DOHH2 (cell line): ENCODE measurements at regions not wholly inside any gene's neighbourhood (a gene's known extent, or its start where the extent isn't known, plus 50 kb on each side); places are given as distances from the start of the nearest gene placed in this dataset.

Source experiments
- H3F3A ChIP-seq: fragments of 200-600 bp; sonication (generic), shearing (Covaris generic); 2 replicates; pipeline ENCODE4 v1.6.0; 2016; ENCODE audit warnings: antibody characterized with exemption, mild to moderate bottlenecking; ENCODE audit not compliant: control insufficient read depth, insufficient read depth
- H3K27ac ChIP-seq: fragments of 200-600 bp; sonication (generic); 2 replicates; pipeline ENCODE4 v1.5.1; 2014; ENCODE audit warnings: low read depth, mild to moderate bottlenecking, low read length, moderate library complexity
- H3K27me3 ChIP-seq: fragments of 200-600 bp; sonication (generic); 2 replicates; pipeline ENCODE4 v1.6.1; 2014; ENCODE audit warnings: mild to moderate bottlenecking, low read length, mixed read lengths; ENCODE audit not compliant: control insufficient read depth
- H3K36me3 ChIP-seq: fragments of 200-600 bp; sonication (generic); 2 replicates; pipeline ENCODE4 v1.6.1; 2014; ENCODE audit warnings: mild to moderate bottlenecking, low read length, moderate library complexity, mixed read lengths; ENCODE audit not compliant: control insufficient read depth
- H3K4me1 ChIP-seq: fragments of 200-600 bp; sonication (generic); 2 replicates; pipeline ENCODE4 v1.6.1; 2014; ENCODE audit warnings: mild to moderate bottlenecking, low read length, mixed read lengths; ENCODE audit not compliant: control insufficient read depth
- H3K4me2 ChIP-seq: fragments of 200-600 bp; sonication (generic); 2 replicates; pipeline ENCODE4 v1.6.0; 2014; ENCODE audit warnings: mild to moderate bottlenecking, low read length, moderate library complexity
- H3K4me3 ChIP-seq: fragments of 200-600 bp; sonication (generic); 2 replicates; pipeline ENCODE4 v1.5.1; 2014; ENCODE audit warnings: mild to moderate bottlenecking, low read length, mixed read lengths
- H3K79me2 ChIP-seq: fragments of 200-600 bp; sonication (generic); 2 replicates; pipeline ENCODE4 v1.6.1; 2014; ENCODE audit warnings: mild to moderate bottlenecking, low read length, mixed read lengths; ENCODE audit not compliant: control insufficient read depth
- H3K9me2 ChIP-seq: fragments of 200-600 bp; sonication (generic); replicated peaks from 2 replicates; pipeline ENCODE4 v1.6.1; 2014; ENCODE audit warnings: mild to moderate bottlenecking, low read length, mixed read lengths; ENCODE audit not compliant: control insufficient read depth
- H3K9me3 ChIP-seq: fragments of 200-600 bp; sonication (generic); 2 replicates; pipeline ENCODE4 v1.6.1; 2014; ENCODE audit warnings: antibody characterized with exemption, low read length, mixed read lengths; ENCODE audit not compliant: control insufficient read depth, insufficient read depth
- H4K20me1 ChIP-seq: fragments of 200-600 bp; sonication (generic); 2 replicates; pipeline ENCODE4 v1.6.0; 2014; ENCODE audit warnings: low read depth, mild to moderate bottlenecking, antibody characterized with exemption, low read length, moderate library complexity; ENCODE audit not compliant: control insufficient read depth, insufficient read depth
- EZH2phosphoT487 ChIP-seq: fragments of 200-600 bp; sonication (generic); IDR thresholded peaks from 2 replicates; pipeline ENCODE4 v1.6.1; 2017; ENCODE audit warnings: borderline replicate concordance, mild to moderate bottlenecking, antibody characterized with exemption, low read length, moderate library complexity, mixed read lengths
- TF ChIP-seq, protein P1 (sequence below): fragments of 200-600 bp; sonication (generic); IDR thresholded peaks from one replicate; pipeline ENCODE4 v1.5.1; 2014; ENCODE audit warnings: antibody characterized with exemption, mild to moderate bottlenecking, low read depth, low read length; ENCODE audit not compliant: poor library complexity, severe bottlenecking

DNA sequence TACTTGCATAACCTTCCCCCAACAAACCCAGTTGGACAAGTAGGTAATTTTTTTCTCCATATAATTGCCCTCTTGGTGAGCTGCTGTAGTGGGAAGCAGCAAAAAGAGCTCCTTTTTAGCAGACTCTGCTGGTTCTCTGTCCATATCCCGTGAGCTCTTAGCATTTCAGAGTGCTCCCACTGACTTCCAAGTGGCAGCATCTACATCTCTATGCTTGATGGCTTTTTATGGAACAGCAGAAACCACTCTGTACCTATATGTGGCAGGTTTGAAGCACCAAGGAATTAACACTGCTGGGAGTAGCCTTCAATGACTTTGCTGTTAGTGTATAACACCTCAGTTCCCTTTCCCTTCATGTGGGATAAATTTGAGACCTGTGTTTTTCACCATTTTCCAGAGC lies 168.4 kb upstream of the NHS start:
- H3F3A ChIP-seq: no peaks in the 10 kb centered on the region
- H3K9me2 ChIP-seq: no peaks in the 10 kb centered on the region
- TF ChIP-seq, protein P1, sequence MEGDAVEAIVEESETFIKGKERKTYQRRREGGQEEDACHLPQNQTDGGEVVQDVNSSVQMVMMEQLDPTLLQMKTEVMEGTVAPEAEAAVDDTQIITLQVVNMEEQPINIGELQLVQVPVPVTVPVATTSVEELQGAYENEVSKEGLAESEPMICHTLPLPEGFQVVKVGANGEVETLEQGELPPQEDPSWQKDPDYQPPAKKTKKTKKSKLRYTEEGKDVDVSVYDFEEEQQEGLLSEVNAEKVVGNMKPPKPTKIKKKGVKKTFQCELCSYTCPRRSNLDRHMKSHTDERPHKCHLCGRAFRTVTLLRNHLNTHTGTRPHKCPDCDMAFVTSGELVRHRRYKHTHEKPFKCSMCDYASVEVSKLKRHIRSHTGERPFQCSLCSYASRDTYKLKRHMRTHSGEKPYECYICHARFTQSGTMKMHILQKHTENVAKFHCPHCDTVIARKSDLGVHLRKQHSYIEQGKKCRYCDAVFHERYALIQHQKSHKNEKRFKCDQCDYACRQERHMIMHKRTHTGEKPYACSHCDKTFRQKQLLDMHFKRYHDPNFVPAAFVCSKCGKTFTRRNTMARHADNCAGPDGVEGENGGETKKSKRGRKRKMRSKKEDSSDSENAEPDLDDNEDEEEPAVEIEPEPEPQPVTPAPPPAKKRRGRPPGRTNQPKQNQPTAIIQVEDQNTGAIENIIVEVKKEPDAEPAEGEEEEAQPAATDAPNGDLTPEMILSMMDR: no peak
- no peaks in the 10 kb centered on the region for H3K9me3 ChIP-seq
- H3K27ac ChIP-seq: no peak overlapping the region
- H3K4me3 ChIP-seq: no peak overlapping the region
- H3K36me3 ChIP-seq: no peaks in the 10 kb centered on the region
- H4K20me1 ChIP-seq: no peaks in the 10 kb centered on the region
- no peaks in the 10 kb centered on the region for H3K4me1 ChIP-seq
- no peaks in the 10 kb centered on the region for H3K27me3 ChIP-seq
- no peak overlapping the region for H3K4me2 ChIP-seq
- H3K79me2 ChIP-seq: no peaks in the 10 kb centered on the region

DNA sequence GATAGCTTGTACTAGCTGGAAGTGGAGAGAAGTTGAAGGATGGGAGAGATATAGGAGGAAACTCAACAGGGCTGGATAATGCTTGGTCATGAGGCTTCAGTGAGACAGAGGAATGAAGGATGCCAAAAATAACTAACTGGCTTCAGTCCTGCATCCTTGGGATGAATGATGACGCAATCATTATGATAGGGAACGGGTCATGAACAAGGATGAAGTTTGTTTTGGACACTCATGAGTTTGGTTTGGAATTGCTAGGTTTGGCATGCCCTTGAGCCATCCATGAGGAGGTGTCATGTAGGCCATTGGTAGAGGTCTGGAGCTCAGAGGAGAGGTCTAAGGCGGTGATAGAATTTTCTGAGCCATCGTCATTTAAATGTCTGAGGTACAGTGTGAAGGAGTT lies 160.0 kb upstream of the NHS start:
- Histone ChIP-seq H3K27ac (no peak overlapping the region), H3K9me2 (no peaks in the 10 kb centered on the region), H3K27me3 (no peaks in the 10 kb centered on the region), H3K36me3 (no peaks in the 10 kb centered on the region), H3K9me3 (no peaks in the 10 kb centered on the region), H3K4me1 (no peaks in the 10 kb centered on the region), H3F3A (no peaks in the 10 kb centered on the region), H4K20me1 (no peaks in the 10 kb centered on the region), H3K4me2 (no peak overlapping the region), H3K79me2 (no peaks in the 10 kb centered on the region), H3K4me3 (no peak overlapping the region)
- TF ChIP-seq EZH2phosphoT487: no peak
- TF ChIP-seq, protein P1: no peak

DNA sequence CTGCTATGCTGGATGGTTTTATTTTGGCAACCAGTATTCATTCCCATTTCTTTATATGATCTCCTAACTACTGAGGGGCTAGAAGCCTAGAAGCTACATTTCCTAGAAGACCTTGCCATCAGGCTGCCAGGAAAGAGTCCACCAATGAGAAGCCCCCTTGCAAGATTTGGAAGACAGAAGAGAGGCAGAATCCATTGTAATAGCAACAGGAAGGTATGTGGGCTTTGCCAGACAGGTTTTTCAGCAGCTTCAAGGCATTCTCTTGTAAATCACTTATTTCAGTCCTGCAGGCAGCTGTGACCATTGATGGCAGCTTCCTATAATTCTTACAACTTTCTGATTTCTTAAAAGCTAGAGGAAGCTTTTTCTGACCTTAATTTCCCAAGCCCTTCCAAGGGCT lies 148.3 kb upstream of the NHS start:
- Histone ChIP-seq H3K4me3 (no peak overlapping the region), H3K4me1 (no peaks in the 10 kb centered on the region), H3K79me2 (no peaks in the 10 kb centered on the region), H3K27ac (no peak overlapping the region), H3K9me2 (no peaks in the 10 kb centered on the region), H4K20me1 (no peaks in the 10 kb centered on the region), H3F3A (no peaks in the 10 kb centered on the region), H3K27me3 (no peaks in the 10 kb centered on the region), H3K9me3 (no peaks in the 10 kb centered on the region), H3K4me2 (no peak overlapping the region), H3K36me3 (no peaks in the 10 kb centered on the region)
- TF ChIP-seq EZH2phosphoT487: no peak
- TF ChIP-seq, protein P1: no peak

DNA sequence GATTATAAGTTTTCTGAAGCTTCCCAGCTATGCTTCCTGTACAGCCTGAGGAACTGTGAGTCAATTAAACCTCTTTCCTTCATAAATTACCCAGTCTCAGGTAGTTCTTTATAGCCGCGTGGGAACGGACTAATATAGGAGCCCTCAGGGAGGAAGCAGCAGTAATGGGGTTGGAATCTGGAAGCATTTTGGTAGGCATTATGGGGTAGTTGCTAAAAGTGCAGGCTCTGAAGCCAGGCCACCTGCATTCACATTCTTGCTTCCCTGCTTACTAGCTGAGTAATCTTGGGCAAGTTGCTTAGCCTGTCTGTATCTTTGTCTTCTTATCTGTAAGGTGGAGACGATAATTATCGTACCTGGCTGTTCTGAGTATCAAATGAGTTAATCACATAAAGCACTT lies 137.9 kb upstream of the NHS start:
- Histone ChIP-seq H3F3A (no peaks in the 10 kb centered on the region), H3K36me3 (no peaks in the 10 kb centered on the region), H3K27me3 (no peaks in the 10 kb centered on the region), H4K20me1 (no peaks in the 10 kb centered on the region), H3K4me1 (no peaks in the 10 kb centered on the region), H3K9me3 (no peaks in the 10 kb centered on the region), H3K27ac (no peak overlapping the region), H3K79me2 (no peaks in the 10 kb centered on the region), H3K4me2 (no peak overlapping the region), H3K4me3 (no peak overlapping the region), H3K9me2 (no peaks in the 10 kb centered on the region)
- TF ChIP-seq, protein P1: no peak
- TF ChIP-seq EZH2phosphoT487: no peak
